Liver (tissue), 8 donors: ENCODE measurements at regions not wholly inside any gene's neighbourhood (a gene's known extent, or its start where the extent isn't known, plus 50 kb on each side); places are given as distances from the start of the nearest gene placed in this dataset.

ENCODE experiments used
- DNase-seq: peaks from one replicate; pipeline ENCODE4 v3.0.0-alpha.2; 2017; ENCODE audit warnings: low spot score
- H3K27ac ChIP-seq, 2 donors: one replicate each; pipeline ENCODE4 v1.7.0; 2013; ENCODE audit warnings: inconsistent platforms in 2 of 2, low read length in 2 of 2, control low read depth in 1 of 2, low read depth in 1 of 2, mild to moderate bottlenecking in 1 of 2
- H3K27me3 ChIP-seq, 4 donors: one replicate each; pipeline versions ENCODE4 v1.6.1 to v1.7.0; 2013; ENCODE audit warnings: low read length in 3 of 4, inconsistent platforms in 1 of 4, mild to moderate bottlenecking in 1 of 4, moderate library complexity in 1 of 4; ENCODE audit not compliant: control insufficient read depth in 4 of 4, insufficient read depth in 4 of 4
- H3K36me3 ChIP-seq, 4 donors: one replicate each; pipeline versions ENCODE4 v1.6.1 to v1.7.0; 2013; ENCODE audit warnings: low read length in 3 of 4, mild to moderate bottlenecking in 3 of 4, low read depth in 1 of 4, moderate library complexity in 1 of 4; ENCODE audit not compliant: control insufficient read depth in 4 of 4, insufficient read depth in 3 of 4
- H3K4me1 ChIP-seq, 4 donors: one replicate each; pipeline versions ENCODE4 v1.6.1 to v1.7.0; 2013; ENCODE audit warnings: low read length in 3 of 4, mild to moderate bottlenecking in 3 of 4, moderate library complexity in 1 of 4; ENCODE audit not compliant: control insufficient read depth in 4 of 4, insufficient read depth in 4 of 4
- H3K4me3 ChIP-seq, 3 donors: one replicate each; pipeline versions ENCODE4 v1.6.1 to v1.7.0; 2013; ENCODE audit warnings: low read length in 3 of 3, control low read depth in 1 of 3, low read depth in 1 of 3, mild to moderate bottlenecking in 1 of 3
- H3K9ac ChIP-seq, 2 donors: one replicate each; pipeline ENCODE4 v1.7.0; 2013; ENCODE audit warnings: low read length in 2 of 2, mild to moderate bottlenecking in 2 of 2, moderate library complexity in 2 of 2, control low read depth in 1 of 2, low read depth in 1 of 2
- H3K9me3 ChIP-seq, 4 donors: one replicate each; pipeline versions ENCODE4 v1.6.1 to v1.7.0; 2013; ENCODE audit warnings: low read length in 3 of 4; ENCODE audit not compliant: control insufficient read depth in 4 of 4
- EGR1 ChIP-seq, 2 donors: IDR thresholded peaks; 2 replicates each; pipeline ENCODE4 v1.6.1; 2016 to 2018; ENCODE audit warnings: antibody characterized with exemption in 2 of 2, low read depth in 2 of 2
- GABPA ChIP-seq, 2 donors: IDR thresholded peaks in 1 of 2; conservative IDR thresholded peaks in 1 of 2; 2 replicates each; pipeline ENCODE4 v1.6.1; 2016; ENCODE audit warnings: antibody characterized with exemption in 2 of 2, mild to moderate bottlenecking in 1 of 2, moderate library complexity in 1 of 2
- HNF4A ChIP-seq, 2 donors: conservative IDR thresholded peaks; 2 replicates each; pipeline ENCODE4 v1.6.1; 2016; ENCODE audit warnings: antibody characterized with exemption in 2 of 2, mild to moderate bottlenecking in 2 of 2
- JUND ChIP-seq, 2 donors: IDR thresholded peaks; 2 replicates each; pipeline ENCODE4 v1.6.1; 2016; ENCODE audit warnings: antibody characterized with exemption in 2 of 2
- NR2F2 ChIP-seq: IDR thresholded peaks from 2 replicates; pipeline ENCODE4 v1.6.1; 2016; ENCODE audit warnings: antibody characterized with exemption
- RAD21 ChIP-seq, 2 donors: IDR thresholded peaks; 2 replicates each; pipeline ENCODE4 v1.6.1; 2016; ENCODE audit warnings: antibody characterized with exemption in 2 of 2, mild to moderate bottlenecking in 2 of 2
- RXRA ChIP-seq, 2 donors: IDR thresholded peaks; 2 replicates each; pipeline ENCODE4 v1.6.1; 2017 to 2018; ENCODE audit warnings: antibody characterized with exemption in 2 of 2, mild to moderate bottlenecking in 1 of 2
- TAF1 ChIP-seq: conservative IDR thresholded peaks from 2 replicates; pipeline ENCODE4 v1.6.1; 2016; ENCODE audit warnings: antibody characterized with exemption, mild to moderate bottlenecking
- YY1 ChIP-seq: IDR thresholded peaks from 2 replicates; pipeline ENCODE4 v1.6.1; 2016; ENCODE audit warnings: antibody characterized with exemption, mild to moderate bottlenecking
- WGBS: extraction: QIAGEN DNeasy Blood & Tissue Kit; methylation state at CpG from one replicate; pipeline ENCODE4 v1.1.7; 2013; 5-methylcytosine and 5-hydroxymethylcytosine counted together
- TF ChIP-seq, protein P1 (sequence below): fragments of 150-350 bp; IDR thresholded peaks from 2 replicates; pipeline ENCODE4 v1.5.1; 2017; ENCODE audit warnings: improper control_type of control experiment, low read depth, low read length; ENCODE audit not compliant: missing input control
- TF ChIP-seq, protein P2 (sequence below): IDR thresholded peaks from 2 replicates; pipeline ENCODE4 v1.6.1; 2016; ENCODE audit warnings: antibody characterized with exemption
- TF ChIP-seq, protein P3 (sequence below): IDR thresholded peaks from 2 replicates; pipeline ENCODE4 v1.6.1; 2016; ENCODE audit warnings: antibody characterized with exemption
- TF ChIP-seq, protein P4 (sequence below): IDR thresholded peaks from 2 replicates; pipeline ENCODE4 v1.6.1; 2016; ENCODE audit warnings: antibody characterized with exemption, mild to moderate bottlenecking
- donor health status: healthy.
- donor health status: healthy.
- donor health status: healthy.
- donor health status: healthy.
- donor health status: healthy.

GRCh38 chr4:147309434-147309833 lies 171.5 kb upstream of the EDNRA start:
- no peak overlapping the region for H3K4me3 ChIP-seq
- DNase-seq, result no peak
- no peaks in the 10 kb centered on the region for H3K36me3 ChIP-seq
- WGBS, result 65% methylated on average over 4 of the region's 4 CpGs
- H3K9ac ChIP-seq, result no peak overlapping the region
- H3K9me3 ChIP-seq, result no peaks in the 10 kb centered on the region
- no peaks in the 10 kb centered on the region for H3K4me1 ChIP-seq
- TF ChIP-seq, protein P1, sequence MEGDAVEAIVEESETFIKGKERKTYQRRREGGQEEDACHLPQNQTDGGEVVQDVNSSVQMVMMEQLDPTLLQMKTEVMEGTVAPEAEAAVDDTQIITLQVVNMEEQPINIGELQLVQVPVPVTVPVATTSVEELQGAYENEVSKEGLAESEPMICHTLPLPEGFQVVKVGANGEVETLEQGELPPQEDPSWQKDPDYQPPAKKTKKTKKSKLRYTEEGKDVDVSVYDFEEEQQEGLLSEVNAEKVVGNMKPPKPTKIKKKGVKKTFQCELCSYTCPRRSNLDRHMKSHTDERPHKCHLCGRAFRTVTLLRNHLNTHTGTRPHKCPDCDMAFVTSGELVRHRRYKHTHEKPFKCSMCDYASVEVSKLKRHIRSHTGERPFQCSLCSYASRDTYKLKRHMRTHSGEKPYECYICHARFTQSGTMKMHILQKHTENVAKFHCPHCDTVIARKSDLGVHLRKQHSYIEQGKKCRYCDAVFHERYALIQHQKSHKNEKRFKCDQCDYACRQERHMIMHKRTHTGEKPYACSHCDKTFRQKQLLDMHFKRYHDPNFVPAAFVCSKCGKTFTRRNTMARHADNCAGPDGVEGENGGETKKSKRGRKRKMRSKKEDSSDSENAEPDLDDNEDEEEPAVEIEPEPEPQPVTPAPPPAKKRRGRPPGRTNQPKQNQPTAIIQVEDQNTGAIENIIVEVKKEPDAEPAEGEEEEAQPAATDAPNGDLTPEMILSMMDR, result no peak
- TF ChIP-seq, protein P2, sequence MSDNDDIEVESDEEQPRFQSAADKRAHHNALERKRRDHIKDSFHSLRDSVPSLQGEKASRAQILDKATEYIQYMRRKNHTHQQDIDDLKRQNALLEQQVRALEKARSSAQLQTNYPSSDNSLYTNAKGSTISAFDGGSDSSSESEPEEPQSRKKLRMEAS, result no peak
- TF ChIP-seq RAD21 (IDR thresholded peaks at IDR 0.05), result no peak
- no peak for TF ChIP-seq EGR1 (IDR thresholded peaks at IDR 0.05; ENCODE audit: low read depth in 2 of 2)
- no peak for TF ChIP-seq RXRA (IDR thresholded peaks at IDR 0.05)
- no peak for TF ChIP-seq JUND (IDR thresholded peaks at IDR 0.05)
- TF ChIP-seq HNF4A (conservative IDR thresholded peaks at IDR 0.05), result no peak
- TF ChIP-seq, protein P3, sequence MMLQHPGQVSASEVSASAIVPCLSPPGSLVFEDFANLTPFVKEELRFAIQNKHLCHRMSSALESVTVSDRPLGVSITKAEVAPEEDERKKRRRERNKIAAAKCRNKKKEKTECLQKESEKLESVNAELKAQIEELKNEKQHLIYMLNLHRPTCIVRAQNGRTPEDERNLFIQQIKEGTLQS, result no peak
- no peak for TF ChIP-seq TAF1
- TF ChIP-seq YY1, result no peak
- TF ChIP-seq GABPA (IDR thresholded peaks at IDR 0.05 in 1 of 2, conservative IDR thresholded peaks at IDR 0.05 in 1 of 2), result no peak
- TF ChIP-seq NR2F2, result no peak
- H3K27ac ChIP-seq, result no peak overlapping the region
- H3K27me3 ChIP-seq, result peaks cover 0 to 2% (median 0%) of the 10 kb centered on the region in 4 donors

DNA sequence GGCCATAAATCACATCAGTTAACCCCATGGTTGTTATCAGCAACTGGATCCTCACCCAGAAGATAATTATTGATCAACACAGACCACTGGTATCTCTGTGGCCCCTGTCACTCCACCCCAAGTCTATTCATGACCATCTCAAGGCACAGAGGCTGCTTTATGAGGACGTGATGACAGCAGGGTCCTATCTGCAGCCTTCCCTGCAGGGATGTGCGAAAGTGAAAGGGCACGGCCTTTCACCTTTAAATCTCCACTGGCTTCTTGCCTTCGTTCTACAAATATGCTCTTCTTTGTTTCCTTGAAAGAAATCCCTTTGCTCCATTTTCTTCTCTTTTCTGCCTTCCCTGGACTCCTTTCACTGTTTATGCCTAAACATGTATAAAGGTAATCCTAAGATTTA lies 170.6 kb upstream of the EDNRA start:
- Histone ChIP-seq H3K4me3 (no peak overlapping the region), H3K9me3 (no peaks in the 10 kb centered on the region), H3K4me1 (no peaks in the 10 kb centered on the region), H3K9ac (no peak overlapping the region), H3K27me3 (no peaks in the 10 kb centered on the region), H3K36me3 (no peaks in the 10 kb centered on the region), H3K27ac (no peak overlapping the region)
- no peak for TF ChIP-seq RXRA (IDR thresholded peaks at IDR 0.05)
- TF ChIP-seq, protein P4, sequence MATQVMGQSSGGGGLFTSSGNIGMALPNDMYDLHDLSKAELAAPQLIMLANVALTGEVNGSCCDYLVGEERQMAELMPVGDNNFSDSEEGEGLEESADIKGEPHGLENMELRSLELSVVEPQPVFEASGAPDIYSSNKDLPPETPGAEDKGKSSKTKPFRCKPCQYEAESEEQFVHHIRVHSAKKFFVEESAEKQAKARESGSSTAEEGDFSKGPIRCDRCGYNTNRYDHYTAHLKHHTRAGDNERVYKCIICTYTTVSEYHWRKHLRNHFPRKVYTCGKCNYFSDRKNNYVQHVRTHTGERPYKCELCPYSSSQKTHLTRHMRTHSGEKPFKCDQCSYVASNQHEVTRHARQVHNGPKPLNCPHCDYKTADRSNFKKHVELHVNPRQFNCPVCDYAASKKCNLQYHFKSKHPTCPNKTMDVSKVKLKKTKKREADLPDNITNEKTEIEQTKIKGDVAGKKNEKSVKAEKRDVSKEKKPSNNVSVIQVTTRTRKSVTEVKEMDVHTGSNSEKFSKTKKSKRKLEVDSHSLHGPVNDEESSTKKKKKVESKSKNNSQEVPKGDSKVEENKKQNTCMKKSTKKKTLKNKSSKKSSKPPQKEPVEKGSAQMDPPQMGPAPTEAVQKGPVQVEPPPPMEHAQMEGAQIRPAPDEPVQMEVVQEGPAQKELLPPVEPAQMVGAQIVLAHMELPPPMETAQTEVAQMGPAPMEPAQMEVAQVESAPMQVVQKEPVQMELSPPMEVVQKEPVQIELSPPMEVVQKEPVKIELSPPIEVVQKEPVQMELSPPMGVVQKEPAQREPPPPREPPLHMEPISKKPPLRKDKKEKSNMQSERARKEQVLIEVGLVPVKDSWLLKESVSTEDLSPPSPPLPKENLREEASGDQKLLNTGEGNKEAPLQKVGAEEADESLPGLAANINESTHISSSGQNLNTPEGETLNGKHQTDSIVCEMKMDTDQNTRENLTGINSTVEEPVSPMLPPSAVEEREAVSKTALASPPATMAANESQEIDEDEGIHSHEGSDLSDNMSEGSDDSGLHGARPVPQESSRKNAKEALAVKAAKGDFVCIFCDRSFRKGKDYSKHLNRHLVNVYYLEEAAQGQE, result no peak
- TF ChIP-seq HNF4A (conservative IDR thresholded peaks at IDR 0.05), result no peak
- TF ChIP-seq YY1, result no peak
- TF ChIP-seq, protein P2, result no peak
- TF ChIP-seq EGR1 (IDR thresholded peaks at IDR 0.05; ENCODE audit: low read depth in 2 of 2), result no peak
- WGBS, result 55% methylated on average over 4 of the region's 4 CpGs
- no peak for DNase-seq
